HG03439 (cell line): ENCODE measurements at regions not wholly inside any gene's neighbourhood (a gene's known extent, or its start where the extent isn't known, plus 50 kb on each side); places are given as distances from the start of the nearest gene placed in this dataset.
"Not testable (repeated sequence)": the region's sequence is repeated elsewhere in the genome, so short reads cannot be mapped to it uniquely, and the experiment has no call there.

Source experiments
- ATAC-seq: cut with Tn5 transposase; IDR thresholded peaks from one replicate; pipeline ENCODE4 v1.9.1; 2021; ENCODE audit warnings: mild to moderate bottlenecking, moderate library complexity; ENCODE audit not compliant: unreplicated experiment

GRCh38 chr5:152456815-152457443, 51.9 kb upstream of the NMUR2 start:
- peak; percentile 73 for ATAC-seq

GRCh38 chr5:152462021-152462721, 57.1 kb upstream of the NMUR2 start:
- peak; percentile 74 for ATAC-seq

GRCh38 chr5:152464048-152464447, 59.0 kb upstream of the NMUR2 start:
- ATAC-seq = no peak

- ATAC-seq = no peak
Measured at GRCh38 chr5:152465140-152465539, 60.1 kb upstream of the NMUR2 start.

GRCh38 chr5:152466085-152466745, 61.1 kb upstream of the NMUR2 start:
- no peak for ATAC-seq

- ATAC-seq = no peak
Measured at GRCh38 chr5:152470167-152470566, 65.1 kb upstream of the NMUR2 start.

GRCh38 chr5:152472083-152472482, 67.0 kb upstream of the NMUR2 start:
- ATAC-seq = no peak

- ATAC-seq = no peak
Measured at GRCh38 chr5:152474961-152475360, 69.9 kb upstream of the NMUR2 start.

GRCh38 chr5:152477536-152477935, 72.5 kb upstream of the NMUR2 start:
- ATAC-seq = no peak

- not testable (repeated sequence) for ATAC-seq
Measured at GRCh38 chr5:152479866-152480265, 74.8 kb upstream of the NMUR2 start.

GRCh38 chr5:152480677-152481076, 75.6 kb upstream of the NMUR2 start:
- ATAC-seq = peak; percentile 99

- no peak for ATAC-seq
Measured at GRCh38 chr5:152487130-152487529, 82.1 kb upstream of the NMUR2 start.

GRCh38 chr5:152488869-152489268, 83.8 kb upstream of the NMUR2 start:
- no peak for ATAC-seq

GRCh38 chr5:152499814-152500535, 94.9 kb upstream of the NMUR2 start:
- ATAC-seq = no peak

- ATAC-seq = no peak
Measured at GRCh38 chr5:152501294-152501693, 96.2 kb upstream of the NMUR2 start.

- no peak for ATAC-seq
Measured at GRCh38 chr5:152503206-152503605, 98.1 kb upstream of the NMUR2 start.

GRCh38 chr5:152505442-152506042, 100.5 kb upstream of the NMUR2 start:
- ATAC-seq = peak; percentile 95

- ATAC-seq = no peak
Measured at GRCh38 chr5:152511120-152511519, 106.0 kb upstream of the NMUR2 start.

GRCh38 chr5:152511531-152512132, 106.6 kb upstream of the NMUR2 start:
- ATAC-seq = no peak

GRCh38 chr5:152514827-152515397, 109.8 kb upstream of the NMUR2 start:
- no peak for ATAC-seq
